ENCODE measurements at regions not wholly inside any gene's neighbourhood (a gene's known extent, or its start where the extent isn't known, plus 50 kb on each side); places are given as distances from the start of the nearest gene placed in this dataset.

GRCh38 chr11:86143087-86144030 is 74.5 kb upstream of the PICALM start:
- TF ChIP-seq GATA2 (IDR thresholded peaks at IDR 0.05; ENCODE audit: low read depth, low read length): no peak
- TF ChIP-seq GATA3 (IDR thresholded peaks at IDR 0.05; ENCODE audit: low read depth, low read length): no peak
